Anterior cingulate cortex (tissue), 58 donors: ENCODE measurements at regions not wholly inside any gene's neighbourhood (a gene's known extent, or its start where the extent isn't known, plus 50 kb on each side); places are given as distances from the start of the nearest gene placed in this dataset.
"Not testable (repeated sequence)": the region's sequence is repeated elsewhere in the genome, so short reads cannot be mapped to it uniquely, and the experiment has no call there.

Experiments
- DNase-seq, 58 donors: peaks; one replicate each; lab custom pipeline; 2025; lab: John Stamatoyannopoulos, UW

DNA sequence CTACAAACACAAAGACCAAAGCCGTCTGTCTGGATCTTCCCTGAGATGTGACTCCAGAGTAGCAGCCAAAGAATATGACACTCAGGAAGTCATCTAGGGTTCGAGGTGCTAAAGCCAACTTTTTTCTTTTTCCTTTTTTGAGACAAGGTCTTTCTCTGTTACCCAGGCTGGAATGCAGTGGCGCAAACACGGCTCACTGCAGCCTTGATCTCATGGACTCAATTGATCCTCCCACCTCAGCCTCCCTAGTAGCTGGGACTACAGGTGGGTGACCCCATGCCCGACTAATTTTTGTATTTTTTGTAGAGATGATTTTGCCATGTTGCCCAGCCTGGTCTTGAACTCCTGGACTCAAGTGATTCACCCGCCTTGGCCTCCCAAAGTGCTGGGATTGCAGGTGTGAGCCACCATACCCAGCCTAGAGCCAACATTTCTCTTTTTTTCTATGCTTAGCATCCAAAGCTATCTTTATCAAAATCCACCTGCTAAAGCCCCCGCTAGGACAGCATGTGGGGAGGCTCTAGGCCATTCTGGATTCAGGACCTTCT lies 92.8 kb downstream of the TMEM17 start:
- no peak for DNase-seq

- peak in 1 of 58 donors; percentile 16 for DNase-seq
Observed at GRCh38 chr2:62412347-62412742, 93.7 kb downstream of the TMEM17 start.

DNA sequence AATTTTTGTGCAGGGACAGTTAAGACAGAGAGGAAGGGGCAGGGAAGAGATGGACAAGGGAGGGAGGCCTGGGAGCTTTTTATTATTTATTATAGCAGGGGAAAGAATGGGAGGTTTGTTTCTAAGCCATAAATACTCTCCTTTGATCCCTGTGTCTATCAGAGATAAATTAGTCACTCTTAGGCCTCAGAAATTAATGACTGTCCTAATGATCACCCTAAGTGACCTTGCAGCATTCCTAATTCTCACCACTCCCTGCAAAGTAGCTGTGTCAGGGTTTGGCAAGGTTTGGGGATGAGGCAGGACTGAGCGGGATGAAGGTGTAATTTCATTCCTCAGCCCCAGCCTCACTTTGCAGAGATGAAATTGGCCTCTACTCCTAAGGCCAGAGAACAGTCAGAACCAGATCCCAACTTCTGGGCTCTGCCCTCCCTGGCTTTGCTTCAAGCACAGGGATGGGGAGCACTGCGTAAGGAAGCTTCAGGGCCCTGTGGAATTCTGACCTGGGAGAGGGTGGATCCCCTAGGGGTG lies 95.0 kb downstream of the TMEM17 start:
- no peak for DNase-seq

DNA sequence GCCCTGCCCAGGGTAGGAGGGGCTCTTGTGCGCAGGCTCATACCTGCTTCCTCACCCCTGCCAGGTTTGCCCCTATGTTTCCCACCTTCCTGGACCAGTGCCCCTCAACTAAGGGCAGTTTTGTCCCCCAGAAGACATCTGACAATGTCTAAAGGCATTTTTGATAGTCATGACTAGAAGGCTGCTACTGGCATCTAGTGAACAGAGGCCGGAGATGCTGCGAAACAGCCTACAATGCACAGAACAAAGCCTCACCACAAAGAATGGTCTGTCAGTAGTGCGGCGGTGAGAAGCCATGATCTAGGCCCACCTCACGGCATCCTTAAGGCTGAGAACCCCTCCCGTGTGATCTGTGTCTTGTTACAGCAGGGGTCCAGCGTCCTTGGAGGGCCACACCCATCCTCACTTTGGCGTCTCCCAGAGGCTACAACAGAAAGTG lies 96.0 kb downstream of the TMEM17 start:
- peak in 34 of 58 donors; percentile 2 to 52 (median 22) for DNase-seq

GRCh38 chr2:62409442-62409841 lies 96.6 kb downstream of the TMEM17 start:
- DNase-seq = no peak

GRCh38 chr2:62408241-62408677 lies 97.7 kb downstream of the TMEM17 start:
- DNase-seq = no peak

GRCh38 chr2:62407838-62408237 lies 98.2 kb downstream of the TMEM17 start:
- DNase-seq = no peak

- no peak for DNase-seq
Observed at GRCh38 chr2:62407401-62407800, 98.6 kb downstream of the TMEM17 start.

DNA sequence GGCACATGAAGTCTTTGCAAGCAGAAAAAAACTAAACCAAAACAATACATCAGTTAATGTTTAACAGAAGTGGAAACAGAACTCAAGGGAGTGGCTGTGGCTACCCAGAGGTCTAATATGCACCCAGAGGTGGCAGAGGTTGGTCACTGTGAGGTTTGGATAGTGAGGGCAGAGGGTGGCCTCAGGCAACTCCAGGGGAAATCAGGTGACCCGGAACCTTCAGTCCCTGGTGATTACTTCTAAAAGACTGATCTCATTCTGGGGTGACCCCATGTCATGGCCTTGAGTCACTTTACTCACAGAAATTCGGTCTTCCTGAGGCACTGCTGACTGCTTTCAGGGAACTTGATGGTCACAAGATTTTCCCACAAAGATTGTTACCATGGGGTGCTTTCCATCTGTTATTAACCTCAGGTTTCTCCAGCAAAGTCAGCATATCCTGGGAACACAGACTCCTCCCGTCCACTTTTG lies 99.4 kb downstream of the TMEM17 start:
- DNase-seq = no peak

- DNase-seq = no peak
Observed at GRCh38 chr2:62404913-62405312, 101.1 kb downstream of the TMEM17 start.

DNA sequence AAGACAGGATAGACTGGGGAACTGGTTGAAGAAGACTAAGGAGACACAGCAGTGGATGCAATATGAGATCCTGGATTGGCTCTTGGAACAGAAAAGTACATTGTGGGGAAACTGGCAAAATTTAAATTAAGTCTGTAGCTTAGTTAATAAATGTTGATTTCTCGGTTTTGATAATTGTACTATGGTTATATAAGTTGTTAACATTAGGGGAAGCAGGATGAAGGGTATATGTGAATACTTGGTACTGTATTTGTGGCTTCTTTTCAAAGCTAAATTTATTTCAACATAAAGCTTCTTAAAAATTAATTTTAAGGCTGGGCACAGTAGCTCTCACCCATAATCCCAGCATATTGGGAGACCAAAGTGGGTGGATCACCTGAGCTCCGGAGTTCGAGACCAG lies 103.8 kb downstream of the TMEM17 start:
- DNase-seq = no peak

GRCh38 chr2:62398356-62398755 lies 107.6 kb downstream of the TMEM17 start:
- no peak for DNase-seq

DNA sequence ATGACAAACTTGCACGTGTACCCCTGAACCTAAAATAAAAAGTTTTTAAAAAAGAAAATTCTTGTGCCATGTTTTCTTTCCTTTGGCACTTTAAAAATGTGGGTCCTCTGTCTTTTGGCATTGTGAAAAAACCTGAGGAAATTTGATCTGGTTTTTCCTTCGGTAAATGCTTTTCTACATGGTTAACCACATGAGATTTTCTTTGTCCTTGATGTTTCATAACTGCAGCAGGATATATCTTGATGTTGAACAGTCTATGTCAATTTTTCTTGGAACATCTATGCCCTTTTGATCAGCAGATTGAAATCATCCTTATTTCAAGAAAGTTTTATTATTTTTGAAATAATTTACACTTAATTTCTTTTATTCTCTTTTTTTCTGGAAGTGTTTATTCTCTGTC lies 109.1 kb downstream of the TMEM17 start:
- no peak for DNase-seq

DNA sequence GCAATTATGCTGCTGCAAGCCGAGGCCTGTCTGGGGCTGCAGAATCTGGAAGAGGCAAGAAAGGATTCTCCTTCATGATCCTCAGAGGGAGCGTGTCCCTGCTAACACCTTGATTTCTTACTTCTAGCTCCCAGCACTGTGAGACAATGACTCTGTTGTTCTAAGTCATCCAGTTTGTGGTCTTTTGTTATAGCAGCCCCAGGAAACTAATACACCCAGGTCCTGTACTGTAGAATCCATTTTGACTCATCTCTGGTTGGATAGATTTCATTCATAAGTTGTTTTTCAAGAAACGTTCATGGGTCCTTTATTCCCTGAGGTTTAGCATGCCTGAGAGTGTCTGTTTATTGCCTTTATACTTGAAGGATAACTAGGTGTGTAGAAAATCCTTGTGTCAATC lies 112.7 kb downstream of the TMEM17 start:
- DNase-seq = no peak

- DNase-seq = no peak
Observed at GRCh38 chr2:62391696-62392095, 114.3 kb downstream of the TMEM17 start.

GRCh38 chr2:62386378-62386777 lies 119.6 kb downstream of the TMEM17 start:
- DNase-seq = not testable (repeated sequence)

DNA sequence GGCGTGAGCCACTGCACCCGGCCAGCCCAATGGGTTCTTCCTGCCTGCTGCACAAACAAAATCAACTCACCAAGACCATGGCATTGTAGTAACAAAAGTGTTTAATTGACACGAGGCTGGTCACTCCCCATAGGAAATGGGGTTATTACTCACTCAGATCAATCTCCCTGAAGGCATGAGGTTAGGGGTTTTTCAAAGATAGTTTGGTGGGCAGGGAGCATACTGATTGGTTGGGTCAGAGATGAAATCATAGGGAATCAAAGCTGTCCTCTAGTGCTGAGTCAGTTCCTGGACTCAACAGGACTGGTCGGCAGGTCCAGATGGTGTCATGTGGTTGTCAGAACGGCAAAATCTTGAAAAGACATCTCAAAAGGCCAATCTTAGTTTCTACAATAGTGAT lies 122.1 kb downstream of the TMEM17 start:
- DNase-seq = no peak

DNA sequence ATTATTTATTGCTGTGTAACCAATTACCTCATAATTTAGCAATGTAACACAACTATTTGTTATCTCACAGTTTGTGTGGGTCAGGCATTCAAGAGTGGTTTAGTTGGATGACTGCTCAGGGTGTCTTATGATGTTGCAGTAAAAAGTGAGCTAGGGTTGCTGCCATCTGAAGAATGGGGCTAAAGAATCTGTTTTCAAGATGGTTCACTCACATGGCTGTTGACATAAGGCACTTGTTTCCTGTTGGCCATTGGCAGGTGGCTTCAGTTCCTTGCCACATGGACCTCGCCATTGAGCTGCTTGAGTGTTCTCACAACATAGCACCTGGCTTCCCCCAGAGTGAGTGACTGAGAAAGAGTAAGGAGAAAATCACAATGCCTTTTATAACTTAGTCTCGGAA lies 123.2 kb downstream of the TMEM17 start:
- DNase-seq = no peak

DNA sequence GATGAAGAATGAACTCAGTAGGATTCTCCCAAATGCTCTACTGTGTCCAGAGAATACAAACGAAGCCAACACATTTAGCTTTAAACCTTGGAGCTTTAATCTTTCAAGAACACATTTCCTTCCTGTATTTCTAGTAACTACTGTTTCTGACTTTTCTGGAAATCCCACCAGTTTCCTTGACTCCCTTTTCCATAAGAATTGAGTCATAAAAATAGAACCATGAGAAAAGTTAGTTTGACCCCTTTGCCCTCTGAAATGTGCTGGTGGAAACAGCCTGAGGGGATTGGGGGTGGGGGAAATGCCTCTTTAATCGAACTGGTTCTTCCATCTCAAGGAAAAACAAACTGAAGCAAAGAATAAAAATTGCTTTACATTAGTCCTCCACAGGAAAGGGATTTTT lies 123.9 kb downstream of the TMEM17 start:
- no peak for DNase-seq

- no peak for DNase-seq
Observed at GRCh38 chr2:62381656-62382055, 124.3 kb downstream of the TMEM17 start.

DNA sequence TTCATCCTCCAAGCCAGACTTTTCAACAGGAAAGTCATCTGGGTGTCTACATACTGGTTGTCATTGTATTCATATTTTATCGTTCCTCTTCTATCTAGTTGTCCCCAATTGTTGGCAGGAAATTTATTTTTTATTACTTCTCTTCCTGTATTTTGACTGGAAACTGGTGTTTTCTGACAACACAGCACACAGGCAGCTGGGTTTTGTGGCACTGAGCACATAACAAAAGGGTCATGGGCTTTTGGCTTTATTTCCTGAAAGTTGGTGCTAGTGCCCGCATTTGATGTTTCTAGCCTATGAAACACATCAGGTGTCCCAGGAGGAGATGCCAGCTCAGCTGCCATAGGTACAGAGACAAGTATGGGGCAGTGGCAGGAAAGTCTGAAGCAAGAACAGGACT lies 126.4 kb downstream of the TMEM17 start:
- no peak for DNase-seq

- no peak for DNase-seq
Observed at GRCh38 chr2:62375113-62375420, 130.9 kb downstream of the TMEM17 start.
